HepG2 (cell line): ENCODE measurements at regions not wholly inside any gene's neighbourhood (a gene's known extent, or its start where the extent isn't known, plus 50 kb on each side); places are given as distances from the start of the nearest gene placed in this dataset.

ENCODE experiments used
- ATAC-seq: fragments of 200-7000 bp; cut with Tn5 transposase; 3 replicates; pipeline ENCODE4 v1.9.1; 2020; ENCODE audit warnings: mild to moderate bottlenecking, moderate library complexity
- BruUV-seq: library from RNA; stranded (reverse); fragments of 400-500 nt; replicated peaks from 2 replicates; lab custom pipeline; 2021; lab: Mats Ljungman, UMichigan
- CTCF ChIA-PET: fragments of 300-600 bp; formaldehyde crosslinking; extraction: SDS; loops from one replicate; lab custom pipeline; 2021; ENCODE audit warnings: low total read pairs, inconsistent platforms, low intra/inter-chr PET ratio; lab: Yijun Ruan, JAX
- POLR2A ChIA-PET: fragments of 350-600 bp; sonication (Branson Sonifier 250); formaldehyde crosslinking; loops from one replicate; lab custom pipeline; 2020; ENCODE audit warnings: antibody characterized with exemption, inconsistent platforms; lab: Yijun Ruan, JAX
- DNase-seq: peaks from one replicate; pipeline ENCODE4 v3.0.0-alpha.2; 2015; ENCODE audit warnings: low spot score
- FAIRE-seq: peaks from 3 replicates; lab custom pipeline; 2011; peaks lifted over from hg19 to GRCh38; lab: Jason Lieb, UNC
- H2AFZ ChIP-seq: one replicate; pipeline ENCODE4 v1.6.1; 2011; ENCODE audit warnings: low read length, inconsistent platforms
- H3K27ac ChIP-seq: fragments of 300-600 bp; 3 replicates; pipeline ENCODE4 v1.8.0; 2011; ENCODE audit warnings: mixed run types, mild to moderate bottlenecking, mixed read lengths, low read length, inconsistent platforms; ENCODE audit not compliant: insufficient read depth; ENCODE audit errors: extremely low read length
- H3K27me3 ChIP-seq, 2 experiments: fragments of 200-600 bp in 1 of 2; 2 replicates in 1 of 2; 3 replicates in 1 of 2; pipeline versions ENCODE4 v1.6.0 to v1.8.0; 2011; ENCODE audit warnings: low read length in 2 of 2, mild to moderate bottlenecking in 2 of 2, moderate library complexity in 2 of 2, inconsistent platforms in 1 of 2; ENCODE audit not compliant: insufficient read depth in 2 of 2, control insufficient read depth in 1 of 2
- H3K36me3 ChIP-seq, 2 experiments: fragments of 200-600 bp in 1 of 2; replicated peaks in 1 of 2; 2 replicates in 1 of 2; 3 replicates in 1 of 2; pipeline versions ENCODE4 v1.5.1 to v1.8.0; 2011; ENCODE audit warnings: low read length in 2 of 2, inconsistent platforms in 1 of 2; ENCODE audit not compliant: insufficient read depth in 2 of 2, control insufficient read depth in 1 of 2
- H3K4me1 ChIP-seq: 2 replicates; pipeline ENCODE4 v1.5.1; 2012; ENCODE audit warnings: low read length, inconsistent platforms; ENCODE audit not compliant: insufficient read depth
- H3K4me2 ChIP-seq: 2 replicates; pipeline ENCODE4 v1.6.0; 2011; ENCODE audit warnings: low read depth, low read length, inconsistent platforms
- H3K4me3 ChIP-seq, 3 experiments: fragments of 200-600 bp in 1 of 3; sonication (generic), shearing (Covaris generic) in 1 of 3; replicated peaks in 1 of 3; 2 replicates each; pipeline ENCODE4 v1.5.1; 2011 to 2016; ENCODE audit warnings: low read length in 3 of 3, inconsistent platforms in 2 of 3, low read depth in 2 of 3, mild to moderate bottlenecking in 2 of 3, control low read depth in 1 of 3, mixed read lengths in 1 of 3; ENCODE audit not compliant: insufficient read depth in 1 of 3
- H3K79me2 ChIP-seq: one replicate; pipeline ENCODE4 v1.6.1; 2011; ENCODE audit warnings: low read length, inconsistent platforms; ENCODE audit not compliant: insufficient read depth
- H3K9ac ChIP-seq: 2 replicates; pipeline ENCODE4 v1.6.0; 2011; ENCODE audit warnings: mild to moderate bottlenecking, low read depth, low read length, inconsistent platforms; ENCODE audit not compliant: insufficient read depth
- H3K9me3 ChIP-seq: 2 replicates; pipeline ENCODE4 v1.5.1; 2012; ENCODE audit warnings: mild to moderate bottlenecking, low read length
- H4K20me1 ChIP-seq: 2 replicates; pipeline ENCODE4 v1.6.0; 2011; ENCODE audit warnings: inconsistent platforms, mild to moderate bottlenecking, low read length, moderate library complexity; ENCODE audit not compliant: insufficient read depth
- BHLHE40 ChIP-seq: IDR thresholded peaks from 2 replicates; pipeline ENCODE4 v1.6.1; 2011; ENCODE audit warnings: low read length, improper control_type of control experiment
- ELF4 ChIP-seq: sonication (generic); formaldehyde crosslinking; IDR thresholded peaks from 2 replicates; pipeline ENCODE4 v1.5.0; 2020; ENCODE audit warnings: missing genetic modification reagents, mild to moderate bottlenecking, moderate library complexity, borderline replicate concordance
- GABPA ChIP-seq, 2 experiments: IDR thresholded peaks; 2 replicates each; pipeline ENCODE4 v1.6.1; 2011 to 2016; ENCODE audit warnings: low read depth in 2 of 2, low read length in 1 of 2, missing biosample characterization in 1 of 2, missing genetic modification characterization in 1 of 2
- NFIC ChIP-seq: IDR thresholded peaks from 2 replicates; pipeline ENCODE4 v1.6.1; 2012; ENCODE audit warnings: mild to moderate bottlenecking, low read length, inconsistent platforms
- RBAK ChIP-seq: sonication (generic); formaldehyde crosslinking; IDR thresholded peaks from 2 replicates; pipeline ENCODE4 v1.5.1; 2020; ENCODE audit warnings: mild to moderate bottlenecking, missing genetic modification reagents
- THYN1 ChIP-seq: sonication (generic); formaldehyde crosslinking; IDR thresholded peaks from 2 replicates; pipeline ENCODE4 v1.8.1; 2023; ENCODE audit warnings: low read depth, mild to moderate bottlenecking, moderate library complexity, missing genetic modification reagents, borderline replicate concordance
- ZNF10 ChIP-seq: sonication (generic); formaldehyde crosslinking; IDR thresholded peaks from 2 replicates; pipeline ENCODE4 v1.4.0; 2020; ENCODE audit warnings: mild to moderate bottlenecking, low read depth, missing genetic modification reagents, borderline replicate concordance
- ZNF160 ChIP-seq: sonication (generic); formaldehyde crosslinking; IDR thresholded peaks from 2 replicates; pipeline ENCODE4 v1.8.0; 2022; ENCODE audit warnings: mild to moderate bottlenecking, inconsistent platforms, missing genetic modification reagents
- ZNF572 ChIP-seq: sonication (generic); formaldehyde crosslinking; IDR thresholded peaks from 2 replicates; pipeline ENCODE4 v1.5.1; 2020; ENCODE audit warnings: mild to moderate bottlenecking, missing genetic modification reagents
- ZNF589 ChIP-seq: sonication (generic); formaldehyde crosslinking; conservative IDR thresholded peaks from 2 replicates; pipeline ENCODE4 v1.8.0; 2022; ENCODE audit warnings: mild to moderate bottlenecking, moderate library complexity, missing genetic modification reagents
- ZNF768 ChIP-seq: sonication (generic); formaldehyde crosslinking; IDR thresholded peaks from 2 replicates; pipeline ENCODE4 v1.4.0; 2020; ENCODE audit warnings: missing genetic modification reagents
- ZSCAN12 ChIP-seq: sonication (generic); formaldehyde crosslinking; IDR thresholded peaks from 2 replicates; pipeline ENCODE4 v1.9.0; 2021; ENCODE audit warnings: mild to moderate bottlenecking, missing genetic modification reagents
- WGBS: methylation state at CpG from one replicate; pipeline ENCODE4 v1.1.6; 2017; ENCODE audit warnings: low lambda C conversion rate; 5-methylcytosine and 5-hydroxymethylcytosine counted together
- in situ Hi-C: cut with HindIII; loops from 2 replicates; pipeline ENCODE4 v1.10.0; 2017; ENCODE audit warnings: low pct_unique_long_range_greater_than_20kb; ENCODE audit not compliant: extremely low pct_ligation_motif_present
- intact Hi-C: fragments of 100-400 bp; cut with micrococcal nuclease; formaldehyde crosslinking; loops from one replicate; pipeline ENCODE4 v1.10.0; 2022; ENCODE audit not compliant: unreplicated experiment
- TF ChIP-seq, protein P1 (sequence below), 2 experiments: sonication (generic) in 1 of 2; formaldehyde crosslinking in 1 of 2; IDR thresholded peaks; 2 replicates each; pipeline versions ENCODE4 v1.4.0 to v1.6.1; 2016 to 2020; ENCODE audit warnings: borderline replicate concordance in 1 of 2, low read depth in 1 of 2, mild to moderate bottlenecking in 1 of 2, missing genetic modification reagents in 1 of 2
- TF ChIP-seq, protein P2 (sequence below): sonication (generic); formaldehyde crosslinking; conservative IDR thresholded peaks from 2 replicates; pipeline ENCODE4 v1.8.1; 2023; ENCODE audit warnings: missing genetic modification reagents
- TF ChIP-seq, protein P3 (sequence below): sonication (generic); formaldehyde crosslinking; IDR thresholded peaks from 2 replicates; pipeline ENCODE4 v1.4.0; 2020; ENCODE audit warnings: mild to moderate bottlenecking, missing genetic modification reagents, borderline replicate concordance
- TF ChIP-seq, protein P4 (sequence below): sonication (generic); formaldehyde crosslinking; conservative IDR thresholded peaks from 2 replicates; pipeline ENCODE4 v1.4.0; 2020; ENCODE audit warnings: missing genetic modification reagents

DNA sequence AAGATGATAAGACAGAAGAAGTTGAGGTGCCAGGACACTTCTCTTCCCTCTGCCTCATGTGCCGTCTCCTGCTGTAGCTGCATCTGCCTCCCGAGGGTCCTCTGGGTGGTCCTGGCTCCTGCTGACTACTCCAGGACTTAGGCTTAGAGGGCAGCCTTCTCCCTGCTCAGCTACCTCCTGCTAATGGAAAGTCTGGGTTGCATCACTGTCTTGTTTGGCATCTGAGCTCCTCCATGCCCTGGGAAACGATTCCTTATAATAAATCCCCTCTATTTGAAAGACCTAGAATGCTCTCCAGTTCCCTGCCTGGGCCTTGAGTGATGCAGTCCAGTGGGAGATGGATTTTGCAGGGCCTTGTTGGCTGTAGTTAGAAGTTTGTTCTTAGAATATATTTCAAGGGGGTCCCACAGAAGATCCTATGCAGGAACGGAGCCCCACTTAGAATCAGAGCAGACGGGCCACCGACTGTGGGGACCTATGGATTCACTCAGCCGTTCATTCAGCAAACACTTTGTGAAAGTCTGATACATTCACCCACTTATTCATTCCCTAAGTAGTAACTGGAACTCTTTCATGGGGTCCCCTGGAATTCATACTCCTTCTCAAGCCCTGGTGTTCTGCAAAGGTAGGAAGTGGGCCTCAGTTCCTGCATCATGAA, 269.8 kb upstream of the HDAC4 start:
- H3K9ac ChIP-seq = no peak overlapping the region
- H3K4me1 ChIP-seq = no peaks in the 10 kb centered on the region
- no peak overlapping the region for H3K4me3 ChIP-seq
- H3K27me3 ChIP-seq = peaks cover 9 to 80% of the 10 kb centered on the region in 2 experiments; a peak in 4 of 5 replicates
- FAIRE-seq (no peak), ATAC-seq (no peak), DNase-seq (no peak)
- H3K79me2 ChIP-seq = no peaks in the 10 kb centered on the region
- WGBS = 20% methylated on average over 7 of the region's 7 CpGs
- H3K9me3 ChIP-seq = no peaks in the 10 kb centered on the region
- H3K36me3 ChIP-seq = no peaks in the 10 kb centered on the region
- in situ Hi-C loops = no loop called here
- no peak overlapping the region for H2AFZ ChIP-seq
- BruUV-seq = no TSS peak
- no peak overlapping the region for H3K4me2 ChIP-seq
- ChIA-PET POLR2A (no interaction called here), CTCF (no interaction called here)
- no peak overlapping the region for H3K27ac ChIP-seq
- intact Hi-C loops = no loop called here
- no peaks in the 10 kb centered on the region for H4K20me1 ChIP-seq
- TF ChIP-seq ZNF160 (CRISPR knock-in tag) (no peak), NFIC (no peak), ZNF572 (no peak), ELF4 (no peak), THYN1 (no peak), ZNF768 (CRISPR knock-in tag) (no peak), RBAK (CRISPR knock-in tag) (no peak), ZNF589 (no peak), GABPA (IDR thresholded peaks at IDR 0.05; ENCODE audit: low read depth, low read length) (no peak), GABPA (CRISPR knock-in tag; IDR thresholded peaks at IDR 0.05; ENCODE audit: low read depth) (no peak), BHLHE40 (no peak), ZSCAN12 (CRISPR knock-in tag) (no peak), ZNF10 (CRISPR knock-in tag) (no peak)
- TF ChIP-seq, protein P1, sequence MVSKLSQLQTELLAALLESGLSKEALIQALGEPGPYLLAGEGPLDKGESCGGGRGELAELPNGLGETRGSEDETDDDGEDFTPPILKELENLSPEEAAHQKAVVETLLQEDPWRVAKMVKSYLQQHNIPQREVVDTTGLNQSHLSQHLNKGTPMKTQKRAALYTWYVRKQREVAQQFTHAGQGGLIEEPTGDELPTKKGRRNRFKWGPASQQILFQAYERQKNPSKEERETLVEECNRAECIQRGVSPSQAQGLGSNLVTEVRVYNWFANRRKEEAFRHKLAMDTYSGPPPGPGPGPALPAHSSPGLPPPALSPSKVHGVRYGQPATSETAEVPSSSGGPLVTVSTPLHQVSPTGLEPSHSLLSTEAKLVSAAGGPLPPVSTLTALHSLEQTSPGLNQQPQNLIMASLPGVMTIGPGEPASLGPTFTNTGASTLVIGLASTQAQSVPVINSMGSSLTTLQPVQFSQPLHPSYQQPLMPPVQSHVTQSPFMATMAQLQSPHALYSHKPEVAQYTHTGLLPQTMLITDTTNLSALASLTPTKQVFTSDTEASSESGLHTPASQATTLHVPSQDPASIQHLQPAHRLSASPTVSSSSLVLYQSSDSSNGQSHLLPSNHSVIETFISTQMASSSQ (IDR thresholded peaks at IDR 0.05; ENCODE audit: low read depth) = no peak
- TF ChIP-seq, protein P1 (CRISPR knock-in tag; IDR thresholded peaks at IDR 0.05; ENCODE audit: borderline replicate concordance) = no peak
- TF ChIP-seq, protein P2, sequence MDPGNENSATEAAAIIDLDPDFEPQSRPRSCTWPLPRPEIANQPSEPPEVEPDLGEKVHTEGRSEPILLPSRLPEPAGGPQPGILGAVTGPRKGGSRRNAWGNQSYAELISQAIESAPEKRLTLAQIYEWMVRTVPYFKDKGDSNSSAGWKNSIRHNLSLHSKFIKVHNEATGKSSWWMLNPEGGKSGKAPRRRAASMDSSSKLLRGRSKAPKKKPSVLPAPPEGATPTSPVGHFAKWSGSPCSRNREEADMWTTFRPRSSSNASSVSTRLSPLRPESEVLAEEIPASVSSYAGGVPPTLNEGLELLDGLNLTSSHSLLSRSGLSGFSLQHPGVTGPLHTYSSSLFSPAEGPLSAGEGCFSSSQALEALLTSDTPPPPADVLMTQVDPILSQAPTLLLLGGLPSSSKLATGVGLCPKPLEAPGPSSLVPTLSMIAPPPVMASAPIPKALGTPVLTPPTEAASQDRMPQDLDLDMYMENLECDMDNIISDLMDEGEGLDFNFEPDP (CRISPR knock-in tag) = no peak
- TF ChIP-seq, protein P3, sequence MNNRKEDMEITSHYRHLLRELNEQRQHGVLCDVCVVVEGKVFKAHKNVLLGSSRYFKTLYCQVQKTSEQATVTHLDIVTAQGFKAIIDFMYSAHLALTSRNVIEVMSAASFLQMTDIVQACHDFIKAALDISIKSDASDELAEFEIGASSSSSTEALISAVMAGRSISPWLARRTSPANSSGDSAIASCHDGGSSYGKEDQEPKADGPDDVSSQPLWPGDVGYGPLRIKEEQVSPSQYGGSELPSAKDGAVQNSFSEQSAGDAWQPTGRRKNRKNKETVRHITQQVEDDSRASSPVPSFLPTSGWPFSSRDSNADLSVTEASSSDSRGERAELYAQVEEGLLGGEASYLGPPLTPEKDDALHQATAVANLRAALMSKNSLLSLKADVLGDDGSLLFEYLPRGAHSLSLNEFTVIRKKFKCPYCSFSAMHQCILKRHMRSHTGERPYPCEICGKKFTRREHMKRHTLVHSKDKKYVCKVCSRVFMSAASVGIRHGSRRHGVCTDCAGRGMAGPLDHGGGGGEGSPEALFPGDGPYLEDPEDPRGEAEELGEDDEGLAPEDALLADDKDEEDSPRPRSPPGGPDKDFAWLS = no peak
- TF ChIP-seq, protein P4, sequence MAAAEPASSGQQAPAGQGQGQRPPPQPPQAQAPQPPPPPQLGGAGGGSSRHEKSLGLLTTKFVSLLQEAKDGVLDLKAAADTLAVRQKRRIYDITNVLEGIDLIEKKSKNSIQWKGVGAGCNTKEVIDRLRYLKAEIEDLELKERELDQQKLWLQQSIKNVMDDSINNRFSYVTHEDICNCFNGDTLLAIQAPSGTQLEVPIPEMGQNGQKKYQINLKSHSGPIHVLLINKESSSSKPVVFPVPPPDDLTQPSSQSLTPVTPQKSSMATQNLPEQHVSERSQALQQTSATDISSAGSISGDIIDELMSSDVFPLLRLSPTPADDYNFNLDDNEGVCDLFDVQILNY (CRISPR knock-in tag) = no peak
